Neural cell (in vitro differentiated cells): ENCODE measurements at regions not wholly inside any gene's neighbourhood (a gene's known extent, or its start where the extent isn't known, plus 50 kb on each side); places are given as distances from the start of the nearest gene placed in this dataset.

Experiments used
- H2AFZ ChIP-seq: fragments of 200-600, 300-800 bp; sonication (generic), shearing (Covaris generic); 2 replicates; pipeline ENCODE4 v1.6.0; 2014; ENCODE audit warnings: low read depth, mild to moderate bottlenecking, antibody characterized with exemption, low read length, moderate library complexity
- H3F3A ChIP-seq: fragments of 200-600 bp; shearing (Covaris generic); 2 replicates; pipeline ENCODE4 v1.6.1; 2016; ENCODE audit warnings: mild to moderate bottlenecking, moderate library complexity, mixed read lengths, antibody characterized with exemption, low read length; ENCODE audit not compliant: insufficient read depth, poor library complexity, severe bottlenecking
- H3K27ac ChIP-seq: fragments of 200-600, 300-800 bp; sonication (generic), shearing (Covaris generic); 2 replicates; pipeline ENCODE4 v1.5.1; 2014; ENCODE audit warnings: mild to moderate bottlenecking, low read length, moderate library complexity
- H3K27me3 ChIP-seq: fragments of 300-800, 200-600 bp; sonication (generic), shearing (Covaris generic); 2 replicates; pipeline ENCODE4 v1.6.0; 2014; ENCODE audit warnings: mild to moderate bottlenecking, low read depth, low read length, moderate library complexity; ENCODE audit not compliant: insufficient read depth
- H3K36me3 ChIP-seq: fragments of 300-800, 200-600 bp; sonication (generic), shearing (Covaris generic); 2 replicates; pipeline ENCODE4 v1.5.1; 2014; ENCODE audit warnings: mild to moderate bottlenecking, antibody characterized with exemption, low read length, moderate library complexity; ENCODE audit not compliant: insufficient read depth
- H3K4me2 ChIP-seq: fragments of 300-800, 200-600 bp; sonication (generic), shearing (Covaris generic); 2 replicates; pipeline ENCODE4 v1.6.0; 2014; ENCODE audit warnings: mild to moderate bottlenecking, low read length
- H3K4me3 ChIP-seq: fragments of 300-800, 200-600 bp; sonication (generic), shearing (Covaris generic); 2 replicates; pipeline ENCODE4 v1.5.1; 2014; ENCODE audit warnings: mild to moderate bottlenecking, low read length, moderate library complexity
- H3K79me2 ChIP-seq: fragments of 200-600 bp; shearing (Covaris generic); replicated peaks from 2 replicates; pipeline ENCODE4 v1.6.0; 2014; ENCODE audit warnings: mild to moderate bottlenecking, low read length, moderate library complexity; ENCODE audit not compliant: insufficient read depth
- H3K9ac ChIP-seq: fragments of 300-800, 200-600 bp; sonication (generic), shearing (Covaris generic); 2 replicates; pipeline ENCODE4 v1.6.1; 2016; ENCODE audit warnings: mild to moderate bottlenecking, low read length, mixed read lengths
- H3K9me2 ChIP-seq: fragments of 200-600 bp; shearing (Covaris generic); 2 replicates; pipeline ENCODE4 v1.6.1; 2016; ENCODE audit warnings: mild to moderate bottlenecking, low read length, mixed read lengths; ENCODE audit not compliant: insufficient read depth
- H3K9me3 ChIP-seq: fragments of 200-600, 300-800 bp; sonication (generic), shearing (Covaris generic); 2 replicates; pipeline ENCODE4 v1.6.1; 2016; ENCODE audit warnings: mild to moderate bottlenecking, mixed run types, low read length, moderate library complexity, mixed read lengths
- H4K20me1 ChIP-seq: fragments of 200-600 bp; shearing (Covaris generic); 2 replicates; pipeline ENCODE4 v1.6.1; 2016; ENCODE audit warnings: mild to moderate bottlenecking, mixed run types; ENCODE audit not compliant: insufficient read depth
- EP300 ChIP-seq: fragments of 450-650 bp; conservative IDR thresholded peaks from 2 replicates; pipeline ENCODE4 v1.6.1; 2014; ENCODE audit warnings: antibody characterized with exemption, mild to moderate bottlenecking, moderate library complexity; ENCODE audit not compliant: poor library complexity, severe bottlenecking
- EZH2 ChIP-seq: fragments of 200-600, 300-800 bp; shearing (Covaris generic), sonication (generic); IDR thresholded peaks from 2 replicates; pipeline ENCODE4 v1.6.1; 2014; ENCODE audit warnings: antibody characterized with exemption, low read length, borderline replicate concordance, mild to moderate bottlenecking; ENCODE audit not compliant: insufficient read depth, poor library complexity, severe bottlenecking
- MXI1 ChIP-seq: fragments of 450-650 bp; conservative IDR thresholded peaks from 2 replicates; pipeline ENCODE4 v1.6.1; 2014; ENCODE audit warnings: antibody characterized with exemption, mild to moderate bottlenecking; ENCODE audit not compliant: poor library complexity, severe bottlenecking
- POLR2AphosphoS5 ChIP-seq: IDR thresholded peaks from 2 replicates; pipeline ENCODE4 v1.6.1; 2012
- RAD21 ChIP-seq: fragments of 450-650 bp; conservative IDR thresholded peaks from 2 replicates; pipeline ENCODE4 v1.6.1; 2014; ENCODE audit warnings: antibody characterized with exemption, mild to moderate bottlenecking, moderate library complexity
- SMC3 ChIP-seq: fragments of 450-650 bp; conservative IDR thresholded peaks from 2 replicates; pipeline ENCODE4 v1.6.1; 2014; ENCODE audit warnings: antibody characterized with exemption, mild to moderate bottlenecking, moderate library complexity; ENCODE audit not compliant: poor library complexity
- TAF1 ChIP-seq: IDR thresholded peaks from 2 replicates; pipeline ENCODE4 v1.6.1; 2012; ENCODE audit warnings: low read depth
- TF ChIP-seq, protein P1 (sequence below): fragments of 450-650 bp; IDR thresholded peaks from 2 replicates; pipeline ENCODE4 v1.5.1; 2014; ENCODE audit warnings: antibody characterized with exemption, mild to moderate bottlenecking, moderate library complexity; ENCODE audit not compliant: poor library complexity, severe bottlenecking
- TF ChIP-seq, protein P2 (sequence below): IDR thresholded peaks from 2 replicates; pipeline ENCODE4 v1.6.1; 2012; ENCODE audit warnings: borderline replicate concordance

DNA sequence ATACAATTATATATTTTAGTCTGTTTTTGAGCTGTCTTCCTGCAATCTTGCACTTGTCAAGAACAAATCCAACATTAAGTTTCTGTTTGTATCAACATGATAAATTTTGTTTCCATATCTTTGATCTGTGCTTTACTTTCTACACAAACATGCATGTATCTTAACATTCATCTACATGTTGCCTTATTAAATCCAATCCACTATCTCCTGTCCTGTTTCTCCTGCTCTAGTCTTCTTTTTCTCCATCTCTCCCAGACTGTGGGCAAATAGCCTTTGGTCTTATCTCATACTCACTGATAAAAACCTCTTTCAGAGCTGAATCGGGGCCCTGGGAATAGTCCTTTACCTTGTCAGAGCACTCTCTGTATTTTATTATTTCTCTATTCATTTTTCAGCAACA is 101.3 kb downstream of the PLPPR4 start:
- no peak overlapping the region for H3K4me2 ChIP-seq
- H2AFZ ChIP-seq, result no peak overlapping the region
- H3K9me3 ChIP-seq, result no peaks in the 10 kb centered on the region
- H3K79me2 ChIP-seq, result no peaks in the 10 kb centered on the region
- no peaks in the 10 kb centered on the region for H3K9me2 ChIP-seq
- H3K36me3 ChIP-seq, result no peaks in the 10 kb centered on the region
- H3K27ac ChIP-seq, result no peak overlapping the region
- no peak overlapping the region for H3K9ac ChIP-seq
- no peak for TF ChIP-seq TAF1
- TF ChIP-seq POLR2AphosphoS5, result no peak
- TF ChIP-seq, protein P1, sequence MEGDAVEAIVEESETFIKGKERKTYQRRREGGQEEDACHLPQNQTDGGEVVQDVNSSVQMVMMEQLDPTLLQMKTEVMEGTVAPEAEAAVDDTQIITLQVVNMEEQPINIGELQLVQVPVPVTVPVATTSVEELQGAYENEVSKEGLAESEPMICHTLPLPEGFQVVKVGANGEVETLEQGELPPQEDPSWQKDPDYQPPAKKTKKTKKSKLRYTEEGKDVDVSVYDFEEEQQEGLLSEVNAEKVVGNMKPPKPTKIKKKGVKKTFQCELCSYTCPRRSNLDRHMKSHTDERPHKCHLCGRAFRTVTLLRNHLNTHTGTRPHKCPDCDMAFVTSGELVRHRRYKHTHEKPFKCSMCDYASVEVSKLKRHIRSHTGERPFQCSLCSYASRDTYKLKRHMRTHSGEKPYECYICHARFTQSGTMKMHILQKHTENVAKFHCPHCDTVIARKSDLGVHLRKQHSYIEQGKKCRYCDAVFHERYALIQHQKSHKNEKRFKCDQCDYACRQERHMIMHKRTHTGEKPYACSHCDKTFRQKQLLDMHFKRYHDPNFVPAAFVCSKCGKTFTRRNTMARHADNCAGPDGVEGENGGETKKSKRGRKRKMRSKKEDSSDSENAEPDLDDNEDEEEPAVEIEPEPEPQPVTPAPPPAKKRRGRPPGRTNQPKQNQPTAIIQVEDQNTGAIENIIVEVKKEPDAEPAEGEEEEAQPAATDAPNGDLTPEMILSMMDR, result no peak
- no peak for TF ChIP-seq SMC3
- no peak for TF ChIP-seq EP300
- TF ChIP-seq RAD21, result no peak
- TF ChIP-seq, protein P2, sequence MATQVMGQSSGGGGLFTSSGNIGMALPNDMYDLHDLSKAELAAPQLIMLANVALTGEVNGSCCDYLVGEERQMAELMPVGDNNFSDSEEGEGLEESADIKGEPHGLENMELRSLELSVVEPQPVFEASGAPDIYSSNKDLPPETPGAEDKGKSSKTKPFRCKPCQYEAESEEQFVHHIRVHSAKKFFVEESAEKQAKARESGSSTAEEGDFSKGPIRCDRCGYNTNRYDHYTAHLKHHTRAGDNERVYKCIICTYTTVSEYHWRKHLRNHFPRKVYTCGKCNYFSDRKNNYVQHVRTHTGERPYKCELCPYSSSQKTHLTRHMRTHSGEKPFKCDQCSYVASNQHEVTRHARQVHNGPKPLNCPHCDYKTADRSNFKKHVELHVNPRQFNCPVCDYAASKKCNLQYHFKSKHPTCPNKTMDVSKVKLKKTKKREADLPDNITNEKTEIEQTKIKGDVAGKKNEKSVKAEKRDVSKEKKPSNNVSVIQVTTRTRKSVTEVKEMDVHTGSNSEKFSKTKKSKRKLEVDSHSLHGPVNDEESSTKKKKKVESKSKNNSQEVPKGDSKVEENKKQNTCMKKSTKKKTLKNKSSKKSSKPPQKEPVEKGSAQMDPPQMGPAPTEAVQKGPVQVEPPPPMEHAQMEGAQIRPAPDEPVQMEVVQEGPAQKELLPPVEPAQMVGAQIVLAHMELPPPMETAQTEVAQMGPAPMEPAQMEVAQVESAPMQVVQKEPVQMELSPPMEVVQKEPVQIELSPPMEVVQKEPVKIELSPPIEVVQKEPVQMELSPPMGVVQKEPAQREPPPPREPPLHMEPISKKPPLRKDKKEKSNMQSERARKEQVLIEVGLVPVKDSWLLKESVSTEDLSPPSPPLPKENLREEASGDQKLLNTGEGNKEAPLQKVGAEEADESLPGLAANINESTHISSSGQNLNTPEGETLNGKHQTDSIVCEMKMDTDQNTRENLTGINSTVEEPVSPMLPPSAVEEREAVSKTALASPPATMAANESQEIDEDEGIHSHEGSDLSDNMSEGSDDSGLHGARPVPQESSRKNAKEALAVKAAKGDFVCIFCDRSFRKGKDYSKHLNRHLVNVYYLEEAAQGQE, result no peak
- TF ChIP-seq MXI1, result no peak
- TF ChIP-seq EZH2, result no peak
- H3F3A ChIP-seq, result no peaks in the 10 kb centered on the region
- H4K20me1 ChIP-seq, result no peaks in the 10 kb centered on the region
- no peak overlapping the region for H3K4me3 ChIP-seq
- no peaks in the 10 kb centered on the region for H3K27me3 ChIP-seq

DNA sequence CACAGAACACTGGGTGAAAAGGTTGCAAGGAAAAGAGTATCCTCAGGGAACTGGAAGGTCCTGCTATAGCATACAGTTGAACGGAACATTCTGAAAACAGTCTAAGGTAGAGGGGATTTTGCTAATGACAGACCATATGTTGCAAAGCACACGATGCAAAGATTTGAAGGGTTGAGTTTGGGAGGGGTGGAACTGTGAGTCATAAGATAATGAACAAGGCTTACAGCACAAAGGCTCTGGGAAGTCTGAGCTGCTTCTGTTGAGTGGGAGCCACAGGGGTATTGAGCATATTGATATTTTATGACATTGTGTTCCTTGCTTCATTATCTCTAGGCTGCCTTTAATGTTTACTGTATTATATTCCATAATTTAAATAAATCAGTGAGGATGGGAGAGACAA is 104.9 kb downstream of the PLPPR4 start:
- Histone ChIP-seq H4K20me1 (no peaks in the 10 kb centered on the region), H3F3A (no peaks in the 10 kb centered on the region), H3K9me3 (no peaks in the 10 kb centered on the region), H3K9ac (no peak overlapping the region), H3K9me2 (no peaks in the 10 kb centered on the region), H3K27ac (no peak overlapping the region), H3K4me2 (no peak overlapping the region), H2AFZ (no peak overlapping the region), H3K4me3 (no peak overlapping the region), H3K79me2 (no peaks in the 10 kb centered on the region), H3K27me3 (no peaks in the 10 kb centered on the region), H3K36me3 (no peaks in the 10 kb centered on the region)
- TF ChIP-seq SMC3 (no peak), RAD21 (no peak), POLR2AphosphoS5 (no peak), TAF1 (no peak), EZH2 (no peak), EP300 (no peak), MXI1 (no peak)
- TF ChIP-seq, protein P1, result no peak
- TF ChIP-seq, protein P2, result no peak
